ENCODE measurements at regions not wholly inside any gene's neighbourhood (a gene's known extent, or its start where the extent isn't known, plus 50 kb on each side); places are given as distances from the start of the nearest gene placed in this dataset.

- WGBS, result 98% methylated on average over 10 of the region's 10 CpGs
- intact Hi-C loops (cut with DNase I), result no loop called here
- no peak for TF ChIP-seq POLR2AphosphoS5 (IDR thresholded peaks at IDR 0.05)
- no peak for TF ChIP-seq POLR2A (IDR thresholded peaks at IDR 0.05)
- TF ChIP-seq CTCF (IDR thresholded peaks at IDR 0.05), result no peak
Observed at GRCh38 chr2:236454076-236454475, 115.5 kb upstream of the ACKR3 start.

DNA sequence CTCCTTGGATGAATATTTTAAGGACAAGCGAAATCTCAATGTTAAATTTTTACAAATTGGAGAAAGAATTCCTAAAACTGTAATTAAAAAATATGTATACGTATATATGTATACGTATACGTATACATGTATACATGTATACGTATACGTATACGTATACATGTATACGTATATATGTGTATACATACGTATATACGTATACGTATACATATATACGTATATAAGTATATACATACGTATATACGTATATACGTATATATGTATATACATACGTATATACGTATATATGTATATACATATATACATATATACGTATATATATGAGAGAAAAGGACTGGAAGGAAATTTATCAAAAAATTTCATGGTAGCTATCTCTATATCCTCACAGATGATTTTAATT, 110.2 kb upstream of the ACKR3 start:
- no peak for TF ChIP-seq POLR2A (IDR thresholded peaks at IDR 0.05)
- no peak for TF ChIP-seq CTCF (IDR thresholded peaks at IDR 0.05)
- TF ChIP-seq POLR2AphosphoS5 (IDR thresholded peaks at IDR 0.05), result no peak
- WGBS, result 95% methylated on average over 18 of the region's 18 CpGs
- Histone ChIP-seq H3K36me3 (no peaks in the 10 kb centered on the region), H3K9me3 (no peaks in the 10 kb centered on the region), H3K27ac (no peak overlapping the region), H3K27me3 (replicated peaks; ENCODE audit: insufficient read depth) (no peaks in the 10 kb centered on the region), H3K4me1 (replicated peaks) (no peaks in the 10 kb centered on the region), H3K4me3 (no peak overlapping the region)
- no peak for DNase-seq (ENCODE audit: low spot score)
- intact Hi-C loops (cut with DNase I), result no loop called here

More at GRCh38 chr2:236454076-236454475, 115.5 kb upstream of the ACKR3 start:
- no peaks in the 10 kb centered on the region for H3K4me1 ChIP-seq (replicated peaks)
- H3K36me3 ChIP-seq, result no peaks in the 10 kb centered on the region
- no peak for DNase-seq (ENCODE audit: low spot score)
- H3K4me3 ChIP-seq, result no peak overlapping the region
- no peaks in the 10 kb centered on the region for H3K27me3 ChIP-seq (replicated peaks; ENCODE audit: insufficient read depth)
- H3K9me3 ChIP-seq, result no peaks in the 10 kb centered on the region
- no peak overlapping the region for H3K27ac ChIP-seq

DNA sequence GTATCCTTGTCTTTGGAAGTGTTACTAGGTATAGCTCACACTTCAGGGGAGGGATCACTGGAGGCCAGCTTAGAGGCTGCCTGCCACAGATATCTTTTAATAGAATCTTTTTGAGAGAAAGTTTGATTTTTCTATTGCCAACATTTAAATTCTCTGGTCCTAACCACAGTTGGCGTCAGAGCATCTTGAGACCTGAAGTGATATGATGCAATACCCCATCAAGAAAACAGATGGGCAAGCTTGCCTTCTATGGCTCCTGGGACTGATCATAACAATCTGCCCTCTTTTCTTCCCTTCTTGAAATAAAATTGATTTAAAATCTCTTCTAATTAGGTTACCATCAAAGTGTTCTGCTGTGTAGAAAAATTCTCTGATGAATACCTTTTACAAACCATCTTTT, 105.5 kb upstream of the ACKR3 start:
- no peak overlapping the region for H3K4me3 ChIP-seq
- no peaks in the 10 kb centered on the region for H3K9me3 ChIP-seq
- no peak overlapping the region for H3K27ac ChIP-seq
- no peaks in the 10 kb centered on the region for H3K27me3 ChIP-seq (replicated peaks; ENCODE audit: insufficient read depth)
- no peak for TF ChIP-seq POLR2AphosphoS5 (IDR thresholded peaks at IDR 0.05)
- TF ChIP-seq POLR2A (IDR thresholded peaks at IDR 0.05), result no peak
- TF ChIP-seq CTCF (IDR thresholded peaks at IDR 0.05), result no peak
- H3K4me1 ChIP-seq (replicated peaks), result no peaks in the 10 kb centered on the region
- WGBS, result 96% methylated on average over 1 of the region's 1 CpG
- H3K36me3 ChIP-seq, result no peaks in the 10 kb centered on the region
- DNase-seq (ENCODE audit: low spot score), result no peak
- intact Hi-C loops (cut with DNase I), result no loop called here

DNA sequence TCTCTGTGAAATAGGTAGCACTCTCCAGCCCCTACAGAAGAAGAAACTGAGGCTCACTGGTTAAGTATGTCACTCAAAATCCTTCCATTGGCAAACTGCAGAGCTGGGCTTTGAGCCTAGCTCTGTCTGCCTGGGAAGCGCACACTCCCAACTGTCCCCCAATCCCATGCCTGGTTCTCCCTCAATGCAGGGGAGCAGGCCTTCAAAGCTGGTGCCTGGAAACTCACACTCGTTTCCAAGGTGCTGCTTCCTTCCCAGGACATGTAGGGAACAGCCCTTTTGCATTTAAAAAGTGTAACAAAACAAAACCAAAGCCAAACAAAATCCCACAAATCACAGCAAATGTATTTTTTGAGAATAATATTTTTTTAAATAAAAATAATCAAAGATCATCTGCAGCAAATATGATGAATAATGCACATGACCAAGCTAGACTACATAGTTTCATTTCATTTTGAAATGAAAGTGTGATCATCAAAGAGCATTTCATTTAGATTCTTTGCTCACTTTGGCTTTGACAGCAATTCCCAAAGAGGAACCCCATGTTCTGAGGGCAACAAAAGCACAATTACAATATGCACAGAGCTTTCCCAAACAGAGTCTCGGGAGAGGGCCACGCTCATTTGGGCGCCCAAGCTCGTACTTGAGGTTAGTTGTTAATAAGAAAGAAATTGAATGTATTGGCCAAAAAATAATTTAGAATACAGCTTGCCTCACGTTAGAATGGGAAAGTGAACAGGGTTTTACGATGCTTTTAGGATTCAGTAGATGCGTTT, 96.7 kb upstream of the ACKR3 start:
- no peaks in the 10 kb centered on the region for H3K9me3 ChIP-seq
- H3K27ac ChIP-seq, result no peak overlapping the region
- WGBS, result 73% methylated on average over 9 of the region's 9 CpGs
- no peaks in the 10 kb centered on the region for H3K27me3 ChIP-seq (replicated peaks; ENCODE audit: insufficient read depth)
- no peaks in the 10 kb centered on the region for H3K36me3 ChIP-seq
- intact Hi-C loops (cut with DNase I), result no loop called here
- no peaks in the 10 kb centered on the region for H3K4me1 ChIP-seq (replicated peaks)
- no peak overlapping the region for H3K4me3 ChIP-seq
- no peak for DNase-seq (ENCODE audit: low spot score)
- TF ChIP-seq POLR2A (IDR thresholded peaks at IDR 0.05), result no peak
- no peak for TF ChIP-seq CTCF (IDR thresholded peaks at IDR 0.05)
- no peak for TF ChIP-seq POLR2AphosphoS5 (IDR thresholded peaks at IDR 0.05)

- Histone ChIP-seq H3K27me3 (replicated peaks; ENCODE audit: insufficient read depth) (no peaks in the 10 kb centered on the region), H3K9me3 (no peaks in the 10 kb centered on the region), H3K4me1 (replicated peaks) (no peaks in the 10 kb centered on the region), H3K36me3 (no peaks in the 10 kb centered on the region), H3K27ac (no peak overlapping the region), H3K4me3 (no peak overlapping the region)
- DNase-seq (ENCODE audit: low spot score), result no peak
- whole genome bisulfite sequencing, result 64% methylated on average over 1 of the region's 1 CpG
- intact Hi-C loops (cut with DNase I), result no loop called here
- TF ChIP-seq CTCF (IDR thresholded peaks at IDR 0.05), result no peak
Observed at GRCh38 chr2:236473691-236474090, 95.9 kb upstream of the ACKR3 start.
